Epithelial cell of proximal tubule (primary cell): ENCODE measurements at regions not wholly inside any gene's neighbourhood (a gene's known extent, or its start where the extent isn't known, plus 50 kb on each side); places are given as distances from the start of the nearest gene placed in this dataset.

Source experiments
- DNase-seq: peaks from one replicate; pipeline ENCODE4 v3.0.0-alpha.2; 2011; ENCODE audit warnings: low read depth
- H3K4me3 ChIP-seq: 2 replicates; pipeline ENCODE4 v1.5.1; 2011; ENCODE audit warnings: low read depth, mild to moderate bottlenecking, low read length
- TF ChIP-seq, protein P1 (sequence below): conservative IDR thresholded peaks from 2 replicates; pipeline ENCODE4 v1.5.1; 2012; ENCODE audit warnings: low read depth, mild to moderate bottlenecking, low read length

DNA sequence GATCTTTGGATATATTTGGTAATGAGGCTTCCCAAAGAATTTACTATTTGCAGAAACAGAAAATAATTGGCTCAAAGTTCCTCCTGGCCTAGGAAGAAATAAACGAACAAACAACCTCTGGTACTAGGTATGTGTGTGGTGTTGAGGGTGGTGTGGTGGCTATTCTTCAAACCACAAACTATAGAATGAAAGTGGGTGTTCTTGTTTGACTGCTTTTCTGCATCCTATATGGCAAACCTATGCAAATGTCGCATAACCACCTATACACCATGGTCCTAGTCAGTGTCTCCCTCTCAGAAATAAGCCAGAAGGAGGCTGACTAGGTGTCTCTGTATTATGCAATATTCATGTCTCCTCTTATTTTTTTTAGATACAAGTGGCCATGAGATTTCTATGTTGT, 106.6 kb upstream of the PCDH18 start:
- DNase-seq = no peak
- H3K4me3 ChIP-seq = no peak overlapping the region
- TF ChIP-seq, protein P1, sequence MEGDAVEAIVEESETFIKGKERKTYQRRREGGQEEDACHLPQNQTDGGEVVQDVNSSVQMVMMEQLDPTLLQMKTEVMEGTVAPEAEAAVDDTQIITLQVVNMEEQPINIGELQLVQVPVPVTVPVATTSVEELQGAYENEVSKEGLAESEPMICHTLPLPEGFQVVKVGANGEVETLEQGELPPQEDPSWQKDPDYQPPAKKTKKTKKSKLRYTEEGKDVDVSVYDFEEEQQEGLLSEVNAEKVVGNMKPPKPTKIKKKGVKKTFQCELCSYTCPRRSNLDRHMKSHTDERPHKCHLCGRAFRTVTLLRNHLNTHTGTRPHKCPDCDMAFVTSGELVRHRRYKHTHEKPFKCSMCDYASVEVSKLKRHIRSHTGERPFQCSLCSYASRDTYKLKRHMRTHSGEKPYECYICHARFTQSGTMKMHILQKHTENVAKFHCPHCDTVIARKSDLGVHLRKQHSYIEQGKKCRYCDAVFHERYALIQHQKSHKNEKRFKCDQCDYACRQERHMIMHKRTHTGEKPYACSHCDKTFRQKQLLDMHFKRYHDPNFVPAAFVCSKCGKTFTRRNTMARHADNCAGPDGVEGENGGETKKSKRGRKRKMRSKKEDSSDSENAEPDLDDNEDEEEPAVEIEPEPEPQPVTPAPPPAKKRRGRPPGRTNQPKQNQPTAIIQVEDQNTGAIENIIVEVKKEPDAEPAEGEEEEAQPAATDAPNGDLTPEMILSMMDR = no peak

DNA sequence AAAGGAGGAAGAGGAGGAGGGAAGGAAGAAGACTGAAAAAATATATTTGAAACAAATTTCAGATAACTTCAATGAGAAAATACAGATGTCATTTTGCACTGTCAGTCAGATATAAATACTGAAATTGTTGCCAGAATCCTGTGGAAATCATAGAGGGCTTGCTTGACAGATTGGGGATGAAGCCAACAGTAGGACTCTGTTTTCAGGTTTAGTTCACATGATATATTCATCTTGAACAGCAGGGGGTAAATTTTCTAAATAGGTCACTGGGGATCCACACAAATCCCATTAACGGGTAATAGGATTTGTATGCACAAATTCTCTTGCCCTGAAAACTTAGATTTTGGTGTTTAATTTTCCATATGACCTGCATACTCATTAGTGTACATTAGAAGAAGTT, 103.3 kb upstream of the PCDH18 start:
- TF ChIP-seq, protein P1 = no peak
- DNase-seq = no peak
- H3K4me3 ChIP-seq = no peak overlapping the region

DNA sequence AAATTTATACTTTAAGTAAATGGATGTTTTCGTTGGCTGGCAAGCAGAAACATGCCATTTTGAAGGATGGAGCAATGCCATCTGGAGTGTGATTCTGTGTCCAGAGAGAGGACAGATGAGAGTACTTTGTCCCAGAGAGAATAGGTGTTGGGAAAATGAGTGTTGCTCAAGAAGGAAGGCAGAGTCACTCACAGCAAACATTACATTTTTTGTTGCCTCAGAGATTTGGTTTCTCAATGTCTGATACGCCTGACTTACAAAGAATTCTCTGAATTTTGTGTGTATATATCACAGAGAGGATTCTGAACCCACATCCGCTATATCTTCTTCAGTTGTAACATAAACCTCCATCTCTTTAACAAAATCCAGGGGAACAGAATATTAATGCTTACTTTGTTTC, 102.8 kb upstream of the PCDH18 start:
- TF ChIP-seq, protein P1 = no peak
- no peak for DNase-seq
- no peak overlapping the region for H3K4me3 ChIP-seq

DNA sequence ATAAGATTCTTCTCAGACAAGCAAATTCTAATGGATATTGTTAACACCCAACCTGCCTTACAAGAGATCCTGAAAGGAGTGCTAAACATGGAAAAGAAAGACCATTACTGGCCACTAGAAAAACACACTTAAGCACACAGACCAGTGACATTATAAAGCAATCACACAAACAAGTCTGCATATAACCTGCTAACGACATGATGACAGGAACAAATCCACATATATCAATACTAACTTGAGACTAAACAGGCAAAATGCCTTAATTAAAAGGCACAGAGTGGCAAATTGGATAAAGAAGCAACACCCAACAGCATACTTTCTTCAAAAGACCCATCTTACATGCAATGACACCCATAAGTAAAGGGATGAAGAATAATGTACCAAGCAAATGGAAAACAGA, 100.5 kb upstream of the PCDH18 start:
- H3K4me3 ChIP-seq = no peak overlapping the region
- TF ChIP-seq, protein P1 = no peak
- no peak for DNase-seq

DNA sequence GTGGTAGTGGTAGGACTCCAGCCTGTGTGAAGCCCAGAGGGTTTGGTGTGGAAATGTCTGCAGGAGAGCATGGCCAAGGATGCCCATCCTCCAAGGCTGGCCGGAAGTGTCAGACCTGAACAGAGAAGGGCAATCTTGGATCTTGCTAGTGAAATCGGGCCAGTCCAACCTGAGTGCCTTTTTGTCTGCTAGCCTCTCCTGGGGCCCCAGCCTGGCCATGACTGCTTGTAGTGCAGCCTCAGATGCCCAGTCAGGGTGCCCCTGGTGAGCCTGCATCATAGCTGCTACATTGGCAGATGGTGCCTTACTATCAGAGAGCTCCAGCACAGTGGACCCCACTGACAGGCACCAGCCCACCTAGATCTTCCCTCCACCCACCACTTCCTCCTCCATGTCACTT, 99.3 kb upstream of the PCDH18 start:
- no peak for DNase-seq
- TF ChIP-seq, protein P1 = no peak
- no peak overlapping the region for H3K4me3 ChIP-seq

DNA sequence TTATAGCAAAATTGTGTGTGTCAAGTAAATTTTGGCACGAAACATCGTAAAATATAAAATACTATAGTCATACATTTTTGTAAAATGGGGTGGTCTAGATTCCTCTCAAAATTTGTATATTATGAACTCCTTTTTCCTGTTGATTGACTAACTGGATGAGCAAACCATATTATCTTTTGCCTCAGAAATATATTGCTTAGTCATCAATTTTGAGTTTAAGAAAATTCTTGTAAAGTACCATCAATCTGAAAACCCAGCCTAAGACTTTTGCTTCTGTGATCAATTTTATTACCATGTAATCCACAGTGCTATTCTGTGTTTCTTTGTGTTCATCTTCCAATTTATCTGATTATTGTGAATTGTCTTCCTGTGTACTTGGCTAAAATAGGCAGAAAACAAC, 98.0 kb upstream of the PCDH18 start:
- no peak overlapping the region for H3K4me3 ChIP-seq
- TF ChIP-seq, protein P1 = no peak
- no peak for DNase-seq

DNA sequence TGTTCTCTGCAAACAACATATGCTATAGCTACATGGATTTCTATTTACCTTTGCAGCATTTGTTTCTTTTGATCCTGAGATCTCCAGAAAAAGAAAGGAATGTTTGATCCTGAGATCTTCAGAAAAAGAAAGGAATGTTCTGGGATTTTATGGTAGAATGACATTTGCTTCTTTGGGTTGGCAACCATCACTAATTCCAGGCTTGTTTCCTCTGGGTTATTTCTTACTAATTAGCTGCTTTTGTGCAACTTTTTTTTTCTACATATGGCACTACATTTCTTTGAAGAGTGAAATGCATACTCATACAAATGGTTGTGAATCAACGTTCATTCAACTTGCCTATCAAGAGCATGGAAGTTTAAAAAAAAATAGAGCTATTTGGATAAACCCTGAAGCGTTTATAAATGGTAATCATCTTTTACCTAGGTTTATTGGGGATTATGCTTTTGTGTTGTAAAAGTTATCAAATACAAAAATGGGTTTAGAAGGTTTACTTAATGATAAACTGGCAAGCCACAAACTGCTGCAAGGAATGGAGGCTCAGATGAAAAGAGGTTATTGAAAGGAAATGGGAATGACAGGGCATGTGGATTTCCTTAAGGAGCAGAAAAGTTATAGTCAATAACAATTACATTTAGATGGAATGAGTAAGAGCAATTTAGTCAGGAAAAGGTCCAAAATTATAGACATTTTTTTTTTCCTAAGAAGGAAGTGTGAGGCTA, 95.6 kb upstream of the PCDH18 start:
- DNase-seq = no peak
- H3K4me3 ChIP-seq = no peak overlapping the region
- TF ChIP-seq, protein P1 = no peak
